Ovary (tissue), 7 donors: ENCODE measurements at regions not wholly inside any gene's neighbourhood (a gene's known extent, or its start where the extent isn't known, plus 50 kb on each side); places are given as distances from the start of the nearest gene placed in this dataset.
"Not testable (repeated sequence)": the region's sequence is repeated elsewhere in the genome, so short reads cannot be mapped to it uniquely, and the experiment has no call there.

Experiments used
- DNase-seq, 5 donors: peaks; one replicate each; pipeline ENCODE4 v3.0.0-alpha.2; 2019 to 2020
- H3K27ac ChIP-seq, 2 donors: fragments of 200-600 bp; one replicate each; pipeline versions ENCODE4 v1.5.1 to v1.8.0; 2019 to 2022
- H3K27me3 ChIP-seq: fragments of 200-600 bp; one replicate; pipeline ENCODE4 v1.8.0; 2022
- H3K36me3 ChIP-seq: fragments of 200-600 bp; sonication (generic); one replicate; pipeline ENCODE4 v1.5.1; 2019
- H3K4me1 ChIP-seq: one replicate; pipeline ENCODE4 v1.8.1; 2013; ENCODE audit warnings: mild to moderate bottlenecking, moderate library complexity; ENCODE audit not compliant: insufficient read depth
- H3K4me3 ChIP-seq: fragments of 200-600 bp; sonication (generic); one replicate; pipeline ENCODE4 v1.5.1; 2017
- H3K9me3 ChIP-seq, 2 donors: fragments of 200-600 bp in 1 of 2; sonication (generic) in 1 of 2; one replicate each; pipeline versions ENCODE4 v1.5.1 to v1.8.1; 2013 to 2019; ENCODE audit warnings: mild to moderate bottlenecking in 1 of 2, moderate library complexity in 1 of 2
- CTCF ChIP-seq, 3 donors: fragments of 450-650 bp in 2 of 3; fragments of 200-600 bp in 1 of 3; IDR thresholded peaks; one replicate each; pipeline versions ENCODE4 v1.5.1 to v1.8.0; 2016 to 2022; ENCODE audit warnings: antibody characterized with exemption in 3 of 3, mild to moderate bottlenecking in 1 of 3
- EP300 ChIP-seq: sonication (generic); formaldehyde crosslinking; IDR thresholded peaks from one replicate; pipeline ENCODE4 v1.6.1; 2017; ENCODE audit warnings: antibody characterized with exemption
- POLR2A ChIP-seq: fragments of 450-650 bp; IDR thresholded peaks from one replicate; pipeline ENCODE4 v1.6.1; 2017; ENCODE audit warnings: antibody characterized with exemption, mild to moderate bottlenecking, moderate library complexity
- WGBS, 3 donors: extraction: QIAGEN DNeasy Blood & Tissue Kit in 1 of 3; methylation state at CpG; one replicate each; pipeline versions ENCODE4 v1.1.5 to v1.1.7; 2013 to 2017; 5-methylcytosine and 5-hydroxymethylcytosine counted together
- intact Hi-C, 4 donors: fragments of 100-400 bp; cut with DNase I; formaldehyde crosslinking; loops; one replicate each; pipeline versions ENCODE4 v1.11.0 to v1.15.1; 2022 to 2023
- donor health status: DM: no; HTN: no; CAD: no; lungs with moderate emphysema.
- donor health status: DM: no; HTN: no; CAD: no.
- donor health status: Bipolar disorder and iron deficiency.
- donor health status: DM: no; HTN: no; CAD: no.
- donor health status: DM: yes; HTN: yes; CAD: no.

- H3K36me3 ChIP-seq: no peaks in the 10 kb centered on the region
- H3K4me1 ChIP-seq: no peaks in the 10 kb centered on the region
- H3K27ac ChIP-seq: no peak overlapping the region
- TF ChIP-seq EP300: no peak
- no peak for TF ChIP-seq POLR2A
- 2 to 9% (median 2%) methylated on average over 3 of the region's 3 CpGs for WGBS, 3 donors
- intact Hi-C loops: no loop called here
- no peak overlapping the region for H3K4me3 ChIP-seq
- H3K9me3 ChIP-seq: no peaks in the 10 kb centered on the region
- DNase-seq: no peak
- no peaks in the 10 kb centered on the region for H3K27me3 ChIP-seq
These were observed 238.9 kb downstream of the TOX3 start for GRCh38 chr16:52308051-52308450.

GRCh38 chr16:52301026-52301425 lies 245.9 kb downstream of the TOX3 start:
- WGBS, 3 donors: 82 to 85% (median 85%) methylated on average over 4 of the region's 4 CpGs
- Histone ChIP-seq H3K27ac (no peak overlapping the region), H3K27me3 (no peaks in the 10 kb centered on the region), H3K36me3 (no peaks in the 10 kb centered on the region), H3K4me1 (no peaks in the 10 kb centered on the region), H3K4me3 (no peak overlapping the region), H3K9me3 (no peaks in the 10 kb centered on the region)
- intact Hi-C loops: no loop called here
- TF ChIP-seq CTCF (IDR thresholded peaks at IDR 0.05) (no peak), EP300 (no peak), POLR2A (no peak)
- DNase-seq: no peak

- no peaks in the 10 kb centered on the region for H3K4me1 ChIP-seq
- intact Hi-C loops: no loop called here
- no peak for TF ChIP-seq CTCF (IDR thresholded peaks at IDR 0.05)
- TF ChIP-seq EP300: no peak
- TF ChIP-seq POLR2A: no peak
- no peaks in the 10 kb centered on the region for H3K36me3 ChIP-seq
- DNase-seq: no peak
- no peaks in the 10 kb centered on the region for H3K27me3 ChIP-seq
- no peaks in the 10 kb centered on the region for H3K9me3 ChIP-seq
- no peak overlapping the region for H3K4me3 ChIP-seq
- no peak overlapping the region for H3K27ac ChIP-seq
These were observed 248.2 kb downstream of the TOX3 start for GRCh38 chr16:52298769-52299168.

- H3K36me3 ChIP-seq, H3K27ac ChIP-seq, H3K27me3 ChIP-seq, H3K9me3 ChIP-seq, H3K4me3 ChIP-seq, intact Hi-C loops, H3K4me1 ChIP-seq, DNase-seq: not testable (repeated sequence)
- WGBS, 3 donors: 58 to 64% (median 59%) methylated on average over 4 of the region's 4 CpGs
These were observed 250.1 kb downstream of the TOX3 start for GRCh38 chr16:52296706-52297315.

GRCh38 chr16:52296076-52296475 lies 250.9 kb downstream of the TOX3 start:
- Histone ChIP-seq H3K4me3 (no peak overlapping the region), H3K36me3 (no peaks in the 10 kb centered on the region), H3K4me1 (no peaks in the 10 kb centered on the region), H3K9me3 (no peaks in the 10 kb centered on the region), H3K27me3 (no peaks in the 10 kb centered on the region), H3K27ac (no peak overlapping the region)
- 71 to 89% (median 73%) methylated on average over 2 of the region's 2 CpGs for WGBS, 3 donors
- intact Hi-C loops: no loop called here
- DNase-seq: no peak
- TF ChIP-seq CTCF (IDR thresholded peaks at IDR 0.05): no peak
- no peak for TF ChIP-seq POLR2A
- no peak for TF ChIP-seq EP300
